ENCODE measurements at regions not wholly inside any gene's neighbourhood (a gene's known extent, or its start where the extent isn't known, plus 50 kb on each side); places are given as distances from the start of the nearest gene placed in this dataset.

DNA sequence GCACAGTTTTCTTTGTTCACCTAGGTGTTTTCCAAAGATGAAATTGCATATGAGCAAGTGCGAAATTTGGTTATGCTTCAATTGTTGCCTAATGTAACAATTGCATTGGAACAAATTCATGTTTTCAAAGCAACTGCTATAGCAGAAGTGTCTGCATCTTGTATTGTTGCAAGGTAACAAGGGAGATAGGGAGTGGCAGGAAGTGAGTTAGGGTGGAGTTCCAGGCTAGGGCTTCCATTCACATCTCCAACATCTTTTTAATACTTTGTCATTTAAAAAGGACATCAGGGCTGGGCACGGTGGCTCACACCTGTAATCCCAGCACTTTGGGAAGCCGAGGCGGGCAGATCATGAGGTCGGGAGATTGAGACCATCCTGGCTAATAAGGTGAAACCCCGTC is 312.3 kb upstream of the E2F7 start:
- Mint-ChIP-seq H3K27ac (no peak overlapping the region), H3K4me1 (ENCODE audit: unreplicated experiment) (no peaks in the 10 kb centered on the region), H3K36me3 (peaks cover 3% of the 10 kb centered on the region), H3K27me3 (no peaks in the 10 kb centered on the region), H3K9me3 (no peaks in the 10 kb centered on the region), H3K4me3 (no peak overlapping the region)
- TF ChIP-seq, protein P1, sequence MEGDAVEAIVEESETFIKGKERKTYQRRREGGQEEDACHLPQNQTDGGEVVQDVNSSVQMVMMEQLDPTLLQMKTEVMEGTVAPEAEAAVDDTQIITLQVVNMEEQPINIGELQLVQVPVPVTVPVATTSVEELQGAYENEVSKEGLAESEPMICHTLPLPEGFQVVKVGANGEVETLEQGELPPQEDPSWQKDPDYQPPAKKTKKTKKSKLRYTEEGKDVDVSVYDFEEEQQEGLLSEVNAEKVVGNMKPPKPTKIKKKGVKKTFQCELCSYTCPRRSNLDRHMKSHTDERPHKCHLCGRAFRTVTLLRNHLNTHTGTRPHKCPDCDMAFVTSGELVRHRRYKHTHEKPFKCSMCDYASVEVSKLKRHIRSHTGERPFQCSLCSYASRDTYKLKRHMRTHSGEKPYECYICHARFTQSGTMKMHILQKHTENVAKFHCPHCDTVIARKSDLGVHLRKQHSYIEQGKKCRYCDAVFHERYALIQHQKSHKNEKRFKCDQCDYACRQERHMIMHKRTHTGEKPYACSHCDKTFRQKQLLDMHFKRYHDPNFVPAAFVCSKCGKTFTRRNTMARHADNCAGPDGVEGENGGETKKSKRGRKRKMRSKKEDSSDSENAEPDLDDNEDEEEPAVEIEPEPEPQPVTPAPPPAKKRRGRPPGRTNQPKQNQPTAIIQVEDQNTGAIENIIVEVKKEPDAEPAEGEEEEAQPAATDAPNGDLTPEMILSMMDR (conservative IDR thresholded peaks at IDR 0.05), result no peak
- DNase-seq (ENCODE audit: extremely low spot score, unreplicated experiment), result no peak

GRCh38 chr12:77377116-77377515 is 311.7 kb upstream of the E2F7 start:
- H3K27me3 Mint-ChIP-seq, result no peaks in the 10 kb centered on the region
- H3K9me3 Mint-ChIP-seq, result no peaks in the 10 kb centered on the region
- TF ChIP-seq, protein P1 (conservative IDR thresholded peaks at IDR 0.05), result no peak
- peaks cover 3% of the 10 kb centered on the region for H3K36me3 Mint-ChIP-seq
- DNase-seq (ENCODE audit: extremely low spot score, unreplicated experiment), result no peak
- no peak overlapping the region for H3K27ac Mint-ChIP-seq
- H3K4me1 Mint-ChIP-seq (ENCODE audit: unreplicated experiment), result no peaks in the 10 kb centered on the region
- H3K4me3 Mint-ChIP-seq, result no peak overlapping the region

DNA sequence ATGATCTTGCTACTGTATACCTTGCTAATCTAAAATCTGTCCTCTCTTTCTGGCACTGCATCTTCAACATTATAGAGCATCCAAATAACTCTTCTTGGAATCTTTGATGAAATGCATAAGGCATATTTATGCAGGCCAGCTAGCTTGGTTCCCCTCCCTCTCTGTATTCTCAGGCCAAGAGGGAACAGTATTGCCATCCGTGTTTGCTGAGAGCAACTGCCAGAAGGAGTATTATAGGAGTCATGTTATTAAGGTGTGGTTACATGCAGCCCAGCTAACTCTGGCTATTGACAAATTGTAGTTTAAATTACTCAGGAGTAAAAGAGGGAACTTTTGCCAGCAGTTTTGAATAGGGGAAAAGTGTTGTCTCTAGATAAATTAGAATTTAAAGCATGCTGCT is 309.3 kb upstream of the E2F7 start:
- Mint-ChIP-seq H3K4me3 (no peak overlapping the region), H3K27ac (no peak overlapping the region)

DNA sequence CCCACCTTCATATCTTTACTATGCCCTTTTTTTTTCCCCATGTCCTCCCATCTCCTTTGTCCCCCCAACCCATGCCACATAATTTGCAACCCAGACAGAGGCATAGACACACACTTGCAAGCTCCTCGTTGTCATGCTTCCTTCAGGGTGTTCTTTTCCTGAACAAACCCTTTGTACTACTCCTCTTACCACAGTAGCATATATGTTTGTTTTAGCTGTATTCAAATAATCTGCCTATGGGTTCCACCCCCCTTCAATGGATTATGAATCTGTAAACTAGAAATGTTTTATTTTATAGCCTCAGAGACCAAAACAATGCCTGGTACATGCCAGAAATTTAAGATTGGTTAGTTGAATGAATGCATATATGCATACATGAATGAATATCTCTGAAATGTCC is 307.1 kb upstream of the E2F7 start:
- DNase-seq (ENCODE audit: extremely low spot score, unreplicated experiment), result no peak
- Mint-ChIP-seq H3K36me3 (peaks cover 3% of the 10 kb centered on the region), H3K9me3 (no peaks in the 10 kb centered on the region), H3K4me3 (no peak overlapping the region), H3K4me1 (ENCODE audit: unreplicated experiment) (no peaks in the 10 kb centered on the region), H3K27me3 (no peaks in the 10 kb centered on the region), H3K27ac (no peak overlapping the region)
- TF ChIP-seq, protein P1 (conservative IDR thresholded peaks at IDR 0.05), result no peak

More for the DNA sequence above, 309.3 kb upstream of the E2F7 start:
- Mint-ChIP-seq H3K4me1 (ENCODE audit: unreplicated experiment) (no peaks in the 10 kb centered on the region), H3K27me3 (no peaks in the 10 kb centered on the region), H3K36me3 (peaks cover 3% of the 10 kb centered on the region), H3K9me3 (no peaks in the 10 kb centered on the region)
- TF ChIP-seq, protein P1 (conservative IDR thresholded peaks at IDR 0.05), result no peak
- no peak for DNase-seq (ENCODE audit: extremely low spot score, unreplicated experiment)

DNA sequence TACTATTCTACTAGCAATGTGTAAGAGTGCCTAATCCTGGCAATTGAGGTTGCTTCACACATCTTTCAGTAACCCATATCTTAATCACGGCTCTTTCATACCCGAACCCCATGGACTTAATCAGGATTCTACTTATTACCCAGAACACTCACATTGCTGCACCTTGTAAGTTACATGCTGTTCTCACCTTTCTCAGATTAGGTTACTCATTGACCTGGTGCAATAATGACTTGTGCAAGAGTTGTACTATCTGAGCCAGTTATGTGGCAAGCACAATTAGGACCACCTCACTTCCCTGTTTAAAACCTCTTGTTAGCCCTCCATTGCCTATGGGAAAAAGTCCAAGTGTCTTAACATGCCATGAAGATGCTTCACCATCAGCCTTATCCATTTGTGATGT is 306.7 kb upstream of the E2F7 start:
- TF ChIP-seq, protein P1 (conservative IDR thresholded peaks at IDR 0.05), result no peak
- no peaks in the 10 kb centered on the region for H3K4me1 Mint-ChIP-seq (ENCODE audit: unreplicated experiment)
- H3K27ac Mint-ChIP-seq, result no peak overlapping the region
- H3K36me3 Mint-ChIP-seq, result peaks cover 1% of the 10 kb centered on the region
- H3K9me3 Mint-ChIP-seq, result no peaks in the 10 kb centered on the region
- no peak for DNase-seq (ENCODE audit: extremely low spot score, unreplicated experiment)
- H3K27me3 Mint-ChIP-seq, result no peaks in the 10 kb centered on the region
- H3K4me3 Mint-ChIP-seq, result no peak overlapping the region

DNA sequence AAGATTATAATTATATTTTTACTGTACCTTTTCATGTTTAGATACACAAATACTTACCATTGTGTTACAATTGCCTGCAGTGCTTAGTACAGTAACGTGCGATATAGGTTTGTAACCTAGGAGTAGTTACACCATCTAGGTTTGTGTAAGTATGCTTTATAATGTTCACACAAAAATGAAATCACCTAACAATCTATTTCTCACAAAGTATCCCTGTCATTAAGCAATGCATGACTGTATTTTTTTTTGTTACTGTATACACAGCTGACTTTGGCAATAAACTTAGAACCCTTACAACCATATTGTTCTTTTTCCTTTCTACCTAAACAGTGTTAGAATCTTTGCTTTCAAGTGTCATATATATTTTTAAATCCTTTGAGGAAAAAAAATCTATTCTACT is 303.0 kb upstream of the E2F7 start:
- Mint-ChIP-seq H3K4me1 (ENCODE audit: unreplicated experiment) (no peaks in the 10 kb centered on the region), H3K4me3 (no peak overlapping the region), H3K36me3 (no peaks in the 10 kb centered on the region), H3K27ac (no peak overlapping the region), H3K27me3 (no peaks in the 10 kb centered on the region), H3K9me3 (no peaks in the 10 kb centered on the region)
- no peak for DNase-seq (ENCODE audit: extremely low spot score, unreplicated experiment)
- TF ChIP-seq, protein P1 (conservative IDR thresholded peaks at IDR 0.05), result no peak
